SHP77 (cell line): ENCODE measurements at regions not wholly inside any gene's neighbourhood (a gene's known extent, or its start where the extent isn't known, plus 50 kb on each side); places are given as distances from the start of the nearest gene placed in this dataset.
"Not testable (repeated sequence)": the region's sequence is repeated elsewhere in the genome, so short reads cannot be mapped to it uniquely, and the experiment has no call there.

Experiments used
- DNase-seq, 2 experiments: peaks; one replicate each; lab custom pipeline; 2025; lab: John Stamatoyannopoulos, UW

DNA sequence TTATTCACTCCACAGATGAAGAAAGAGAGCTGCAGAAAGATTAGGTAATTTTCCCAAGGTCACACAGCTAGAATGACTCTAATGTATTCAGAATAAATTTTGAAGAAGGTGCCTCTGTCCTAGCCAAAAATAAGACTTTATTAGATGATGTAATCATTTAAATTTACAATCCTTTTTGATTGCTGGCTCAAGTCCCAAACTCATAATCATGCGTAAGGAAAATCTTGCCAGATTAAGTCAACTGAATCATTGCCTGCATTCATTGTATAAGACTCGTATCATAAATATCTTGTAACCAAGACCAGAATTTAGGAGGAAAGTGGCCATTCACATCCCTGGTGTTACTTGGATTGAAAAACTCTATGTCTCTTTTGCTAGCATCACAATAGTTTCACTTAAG lies 53.1 kb upstream of the STK39 start:
- no peak for DNase-seq

DNA sequence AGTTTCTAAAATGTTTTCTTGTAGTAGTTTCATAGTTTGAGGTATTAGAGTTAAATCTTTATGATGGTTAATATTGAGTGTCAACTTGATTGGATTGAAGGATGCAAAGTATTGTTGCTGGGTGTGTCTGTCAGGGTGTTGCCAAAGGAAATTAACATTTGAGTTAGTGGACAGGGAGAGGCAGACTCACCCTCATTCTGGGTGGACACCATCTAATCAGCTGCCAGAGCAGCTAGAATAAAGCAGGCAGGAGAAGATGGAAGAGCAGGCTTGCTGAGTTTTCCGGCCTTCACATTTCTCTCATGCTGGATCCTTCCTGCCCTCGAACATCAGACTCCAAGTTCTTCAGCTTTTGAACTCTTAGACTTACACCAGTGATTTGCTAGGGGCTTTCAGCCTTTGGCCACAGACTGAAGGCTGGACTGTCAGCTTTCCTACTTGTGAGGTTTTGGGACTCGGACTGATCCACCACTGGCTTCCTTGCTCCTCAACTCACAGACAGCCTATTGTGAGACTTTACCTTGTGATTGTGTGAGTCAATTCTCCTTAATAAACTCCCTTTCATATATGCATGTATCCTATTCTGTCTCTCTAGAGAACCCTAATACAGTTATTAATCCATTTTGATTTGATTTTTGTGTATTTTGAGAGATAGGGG lies 56.8 kb upstream of the STK39 start:
- no peak for DNase-seq

DNA sequence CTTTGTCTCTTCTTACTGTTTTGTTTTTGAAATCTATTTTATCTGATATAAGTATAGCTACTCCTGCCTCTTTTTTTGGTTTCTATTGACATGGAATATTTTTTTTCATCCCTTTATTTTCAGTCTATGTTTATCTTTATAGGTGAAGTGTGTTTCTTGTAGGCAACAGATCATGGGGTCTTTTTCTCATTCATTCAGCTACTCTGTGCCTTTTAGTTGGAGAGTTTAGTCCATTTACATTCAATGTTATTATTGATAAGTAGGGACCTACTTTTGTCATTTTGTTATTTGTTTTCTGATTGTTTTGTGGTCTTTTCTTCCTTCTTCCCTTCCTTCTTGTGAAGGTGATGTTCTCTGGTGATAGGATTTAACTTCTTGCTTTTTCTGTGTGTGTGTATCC lies 60.0 kb upstream of the STK39 start:
- no peak for DNase-seq

DNA sequence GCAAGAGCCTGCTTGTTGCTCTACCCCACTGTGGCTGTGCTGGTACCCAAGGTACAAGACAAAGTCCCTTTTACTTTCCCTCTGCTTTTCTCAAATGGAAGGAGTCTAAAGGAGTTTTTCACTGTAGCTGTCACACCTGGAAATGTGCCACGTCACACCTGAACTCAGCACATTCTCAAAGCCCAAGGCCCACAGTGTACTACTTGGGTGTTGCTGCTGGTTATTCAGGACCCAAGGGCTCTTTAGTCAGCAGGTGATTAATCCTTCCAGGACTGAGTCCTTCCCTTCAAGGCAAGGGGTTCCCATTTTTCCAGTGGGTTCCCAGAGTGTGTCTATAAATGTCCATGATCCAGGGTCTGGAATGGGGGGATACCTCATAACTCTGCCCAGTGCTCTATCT lies 63.2 kb upstream of the STK39 start:
- no peak for DNase-seq

DNA sequence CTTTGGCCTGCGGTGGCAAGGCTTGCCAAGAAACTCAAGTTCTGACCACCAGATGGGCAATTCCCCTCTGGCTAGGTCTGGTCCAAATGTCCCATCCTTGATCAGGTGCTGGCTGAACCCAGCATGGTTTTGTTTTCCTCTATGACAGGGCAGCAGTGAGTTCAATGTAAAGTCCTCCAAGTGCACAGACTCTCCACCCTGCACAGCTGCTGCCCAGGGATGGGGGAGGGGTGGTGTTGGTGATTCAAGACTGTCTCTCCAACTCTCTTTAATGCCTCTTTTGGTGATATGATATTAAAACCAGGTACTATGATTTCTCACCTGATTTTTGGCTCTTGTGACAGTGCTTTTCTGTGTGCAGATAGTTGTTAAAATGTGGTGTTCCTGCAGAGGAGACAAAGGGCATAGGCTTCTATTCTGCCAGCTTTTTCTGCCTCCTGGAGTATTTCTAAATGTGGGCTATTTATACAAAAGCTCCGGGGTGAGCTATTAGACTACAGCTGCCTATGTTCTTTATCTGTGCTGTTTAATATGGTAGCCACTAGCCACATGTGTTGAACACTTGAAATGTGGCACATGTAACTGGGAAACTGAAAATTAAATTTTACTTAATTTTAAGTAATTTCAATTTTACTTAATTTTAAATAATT lies 64.0 kb upstream of the STK39 start:
- peak; percentile 21 to 53 for DNase-seq

DNA sequence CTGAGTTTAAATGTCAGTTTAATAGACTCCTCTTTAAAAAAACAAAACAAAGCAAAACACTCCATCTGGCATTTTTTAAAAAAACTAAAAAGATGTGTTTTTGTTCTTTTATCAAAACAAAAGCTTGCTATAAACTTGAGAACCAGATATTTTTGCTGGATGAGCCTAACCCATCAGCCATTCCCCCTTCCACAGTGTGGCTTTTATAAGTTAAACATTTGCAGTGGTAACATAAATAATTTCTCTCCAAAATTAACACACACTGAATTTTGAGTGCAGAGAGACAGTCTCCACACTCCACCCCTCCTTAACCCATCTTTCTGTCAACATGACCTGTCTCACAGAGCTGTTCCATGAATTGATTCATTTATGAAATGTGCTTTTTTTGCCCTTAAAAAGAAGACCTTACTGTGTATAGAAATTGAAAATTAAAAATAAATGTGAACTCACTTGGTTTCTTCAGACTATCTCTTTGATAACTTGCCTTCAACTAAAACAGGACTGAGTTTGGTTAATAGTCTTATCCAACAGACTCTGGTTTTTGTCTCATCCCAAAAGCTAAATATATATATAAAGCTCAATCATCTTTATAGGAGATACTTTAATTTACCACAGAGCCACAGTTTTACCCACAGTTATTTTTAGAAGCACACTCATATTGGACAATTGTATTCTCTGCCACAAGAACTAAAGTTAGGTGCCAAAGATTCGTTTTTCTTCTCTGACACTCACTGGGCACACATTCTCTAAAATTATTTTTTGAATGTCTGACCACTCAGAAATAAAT lies 64.8 kb upstream of the STK39 start:
- no peak for DNase-seq

DNA sequence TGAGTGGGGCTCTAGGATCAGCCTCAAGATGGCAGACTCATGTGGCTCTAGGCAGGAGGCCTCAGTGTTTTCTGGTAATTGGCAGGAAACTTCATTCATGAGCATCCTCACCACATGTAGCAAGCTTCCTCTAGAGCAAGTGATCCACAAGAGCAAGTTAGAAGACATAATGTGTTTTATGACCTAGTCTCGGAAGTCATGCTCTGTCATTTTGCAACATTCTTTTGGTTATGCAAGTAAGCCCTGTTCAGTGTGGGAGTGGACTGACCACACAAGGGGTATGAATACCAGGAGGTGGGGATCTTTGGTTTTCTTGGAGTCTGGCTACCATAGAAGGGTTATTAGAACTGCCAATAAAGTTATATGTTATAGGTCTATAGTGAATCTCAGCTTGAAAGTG lies 66.8 kb upstream of the STK39 start:
- DNase-seq: no peak

DNA sequence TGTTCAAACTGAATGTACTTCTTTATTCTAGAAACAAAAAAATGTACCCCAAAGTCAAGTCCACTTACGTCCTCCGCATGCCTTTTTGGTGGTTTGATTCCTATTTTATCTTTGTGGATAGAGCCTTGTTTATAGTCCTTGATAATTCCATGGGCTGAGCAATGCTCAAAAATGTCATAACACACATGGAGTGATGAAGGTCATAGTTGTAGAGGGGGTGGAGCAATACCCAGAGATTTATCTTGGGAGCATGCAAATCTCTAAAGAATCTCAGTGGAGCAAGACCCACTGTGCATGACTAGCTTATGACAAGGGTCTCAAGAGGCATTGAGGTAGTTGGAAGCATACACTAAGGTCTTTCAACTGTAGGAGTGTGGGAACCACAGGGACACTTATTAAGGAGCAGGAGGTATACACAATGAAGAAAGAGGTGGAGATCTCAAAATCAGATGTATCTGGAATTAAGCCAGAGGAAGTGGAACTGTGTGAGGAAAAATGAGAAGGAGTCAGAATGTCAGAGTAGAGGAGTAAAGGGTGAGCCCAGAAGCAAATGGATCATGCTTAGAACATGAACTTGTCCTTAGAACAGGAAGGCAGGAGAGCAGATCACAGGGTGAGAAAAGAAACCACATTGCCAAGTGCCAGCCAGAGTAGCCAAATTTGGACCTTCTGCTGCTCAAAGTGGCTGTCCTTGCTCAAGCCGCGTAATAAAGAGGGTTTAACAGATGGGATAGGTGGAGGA lies 68.1 kb upstream of the STK39 start:
- no peak for DNase-seq

DNA sequence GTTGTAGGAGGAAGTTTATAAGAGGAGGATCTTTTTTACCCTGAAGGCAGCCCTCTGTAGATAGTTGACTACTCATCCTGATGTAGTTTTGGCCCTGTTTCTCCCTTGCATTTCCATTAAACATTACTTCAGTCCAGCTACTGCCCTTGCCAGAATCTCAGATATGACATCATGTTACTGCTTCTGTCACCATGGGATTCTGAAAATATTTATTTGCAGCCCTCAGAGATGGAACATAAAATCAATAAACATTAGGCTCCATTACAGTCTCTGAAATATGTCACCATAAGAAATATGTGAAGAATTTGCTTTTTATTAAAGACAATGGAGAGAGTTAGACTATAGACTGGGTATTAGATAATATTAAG lies 68.7 kb upstream of the STK39 start:
- DNase-seq: no peak

DNA sequence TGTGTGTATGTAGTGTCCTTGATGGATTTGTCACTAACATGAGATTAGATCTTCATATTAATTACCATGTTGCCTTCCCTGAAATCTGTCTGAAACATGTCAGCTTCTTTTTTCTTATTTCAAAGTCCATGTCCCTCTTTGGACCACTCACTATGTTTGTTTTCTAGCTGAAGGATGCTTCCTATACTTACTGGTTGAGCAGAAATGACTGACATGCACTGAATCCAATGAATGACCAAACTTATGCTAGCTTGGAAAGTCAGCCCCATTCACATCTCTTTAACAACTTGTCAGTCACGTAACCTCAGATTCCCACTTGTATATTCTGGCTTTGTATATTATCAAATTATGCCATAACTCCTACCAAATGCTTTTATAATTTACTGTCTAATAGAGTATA lies 69.9 kb upstream of the STK39 start:
- DNase-seq: no peak

DNA sequence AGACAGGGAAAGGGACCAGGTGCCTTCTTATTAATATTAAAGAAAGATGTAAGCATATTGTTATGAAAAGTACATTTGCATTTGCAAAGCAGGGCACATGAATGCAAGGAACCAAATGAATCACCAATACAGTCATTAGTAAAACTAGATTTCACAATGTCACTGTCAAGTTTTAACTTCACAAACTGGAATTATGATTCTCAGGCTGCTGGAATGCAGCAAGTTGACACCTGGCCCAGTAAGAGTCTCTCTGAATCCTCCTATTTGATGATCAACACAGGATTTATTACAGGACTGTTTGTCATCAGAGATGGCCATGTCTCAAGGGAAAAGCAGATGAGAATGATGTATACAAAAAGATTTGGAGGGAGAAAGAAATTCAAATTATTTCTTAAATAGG lies 72.9 kb upstream of the STK39 start:
- DNase-seq: no peak

DNA sequence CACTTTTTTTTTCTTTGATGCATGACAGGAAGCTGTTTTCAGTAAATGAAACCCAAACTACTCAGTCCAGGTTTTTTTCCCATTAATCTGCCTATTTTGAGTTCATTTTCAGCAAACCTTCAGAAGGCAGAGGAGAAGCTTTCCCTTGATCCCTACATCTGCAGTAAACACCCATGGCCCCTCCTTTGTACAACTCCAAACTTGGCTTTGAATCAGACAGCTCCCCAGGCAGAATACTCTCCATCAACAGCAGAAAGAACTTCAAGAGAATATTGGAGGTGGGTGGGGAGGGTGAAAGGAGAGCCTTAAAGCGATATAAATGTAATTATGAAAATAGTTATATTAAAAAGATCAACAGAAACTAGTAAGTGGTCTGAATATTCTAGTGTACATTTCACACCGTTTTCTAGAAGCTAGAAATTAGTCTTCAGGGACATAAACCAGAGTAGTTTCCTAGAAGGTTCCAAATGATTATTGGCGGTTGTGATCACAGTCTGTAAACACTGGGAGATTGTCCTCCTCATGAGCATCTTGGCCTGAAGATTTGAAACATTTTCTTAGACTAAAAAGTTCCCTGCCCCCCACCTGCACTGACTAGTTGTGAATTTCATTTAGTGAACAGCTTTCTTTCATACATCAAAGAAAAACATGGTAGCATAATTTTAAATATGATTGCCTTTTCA lies 75.1 kb upstream of the STK39 start:
- no peak for DNase-seq

DNA sequence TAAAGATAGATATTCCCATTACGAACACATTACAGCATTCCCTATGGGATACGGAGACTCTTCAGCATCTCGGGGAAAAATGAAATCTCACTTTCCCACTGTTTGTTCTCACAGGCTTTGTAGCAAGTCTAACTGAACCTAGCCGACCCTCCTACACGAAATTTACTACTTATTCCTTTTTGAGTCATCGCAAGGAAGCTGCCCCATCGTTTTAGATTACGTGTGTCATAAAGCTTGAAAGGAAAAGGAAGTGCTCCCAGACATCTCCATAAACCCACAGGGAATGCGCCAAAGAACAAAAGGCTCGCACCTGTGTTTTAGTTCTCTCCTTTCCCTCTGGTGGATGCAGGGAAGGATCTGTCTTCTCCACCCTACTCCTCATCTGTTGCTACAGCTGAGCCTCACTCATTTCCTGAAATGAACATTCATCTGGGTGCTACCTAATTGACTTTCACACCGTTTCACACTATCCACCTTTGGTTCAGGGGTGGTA lies 76.2 kb upstream of the STK39 start:
- DNase-seq: no peak

DNA sequence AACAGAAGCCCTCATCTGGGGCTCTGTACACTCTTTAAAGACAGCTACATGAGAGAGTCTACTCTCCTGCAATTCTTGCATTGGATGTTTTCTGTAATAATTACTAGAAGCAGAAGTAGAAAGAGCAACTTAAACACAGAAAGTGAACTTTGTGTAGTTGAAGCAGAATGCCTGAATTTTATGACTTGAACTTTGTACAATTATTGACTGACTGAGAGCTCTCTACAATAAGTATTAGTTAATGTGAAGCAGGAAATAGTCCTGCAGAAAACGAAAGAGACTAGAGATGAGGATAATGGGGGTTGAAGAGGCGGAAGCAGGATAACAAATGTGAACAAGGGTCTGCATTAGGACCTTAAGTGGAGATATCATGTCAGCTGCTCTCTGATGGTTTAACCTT lies 79.2 kb upstream of the STK39 start:
- DNase-seq: no peak

DNA sequence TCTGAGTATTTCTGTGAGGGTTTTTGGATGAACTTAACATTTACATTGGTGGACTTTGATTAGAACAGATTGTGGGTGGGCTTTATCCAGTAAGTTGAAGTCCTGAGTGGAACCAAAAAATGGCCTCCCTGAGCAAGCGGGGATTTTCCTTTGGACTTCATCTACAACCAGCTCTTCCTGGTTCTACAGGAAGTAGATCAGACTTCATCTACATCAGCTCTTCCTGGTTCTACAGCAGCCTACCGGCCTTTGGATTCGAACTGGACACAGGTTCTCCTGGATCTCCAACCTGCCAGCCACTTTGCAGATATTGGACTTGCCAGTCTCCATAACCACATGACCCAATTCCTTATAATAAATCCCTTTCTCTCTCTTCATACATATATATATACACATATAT lies 79.9 kb upstream of the STK39 start:
- DNase-seq: no peak

DNA sequence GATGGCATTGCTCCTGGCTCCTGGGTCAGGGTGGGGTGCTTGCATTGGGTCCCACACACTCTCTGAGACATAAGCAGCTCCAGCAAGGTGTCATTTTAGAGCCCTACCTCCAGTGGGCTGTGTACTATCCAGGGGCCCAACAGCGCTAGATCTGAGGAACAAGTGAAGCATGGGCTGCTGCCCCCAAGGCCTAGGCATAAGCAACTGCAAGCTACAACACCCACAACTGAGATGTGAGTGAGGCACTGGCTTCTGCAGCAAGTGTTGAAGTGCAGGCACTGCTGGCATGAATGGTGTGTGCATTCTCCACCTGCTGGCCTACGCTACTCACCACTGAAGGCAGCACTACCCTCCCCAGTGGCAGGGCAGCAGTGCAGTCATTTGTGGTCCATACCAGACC lies 81.0 kb upstream of the STK39 start:
- DNase-seq: no peak

DNA sequence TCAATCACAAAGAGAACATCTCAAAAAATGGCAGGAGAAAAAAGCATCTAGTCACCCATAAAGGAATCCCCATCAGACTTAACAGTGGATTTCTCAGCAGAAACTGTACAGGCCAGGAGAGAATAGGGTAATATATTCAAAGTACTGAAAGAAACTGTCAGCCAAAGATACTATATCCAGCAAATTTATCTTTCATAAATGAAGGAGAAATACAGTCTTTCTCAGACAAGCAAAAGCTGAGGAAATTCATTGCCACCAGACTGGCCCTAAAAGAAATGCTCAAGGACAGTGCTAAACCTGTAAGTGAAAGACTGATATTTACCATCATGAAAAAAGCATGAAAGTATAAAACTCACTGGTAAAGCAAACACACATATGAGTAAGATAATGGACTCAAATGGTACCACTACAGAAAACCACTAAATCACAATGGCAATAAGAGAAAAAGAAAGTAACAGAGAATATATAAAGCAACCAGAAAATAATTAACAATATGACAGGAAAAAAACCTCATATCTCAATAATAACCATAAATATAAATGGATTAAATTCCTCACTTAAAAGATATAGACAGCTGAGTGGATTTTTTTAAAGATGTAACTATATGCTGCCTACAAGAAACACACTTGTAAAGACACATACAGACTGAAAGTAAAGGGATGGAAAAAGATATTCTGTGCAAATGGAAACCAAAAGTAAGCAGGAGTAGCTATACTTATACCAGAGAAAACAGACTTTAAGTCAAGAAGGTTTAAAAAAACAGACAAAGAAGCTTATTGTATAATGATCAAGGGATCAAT lies 83.4 kb upstream of the STK39 start:
- DNase-seq: no peak

DNA sequence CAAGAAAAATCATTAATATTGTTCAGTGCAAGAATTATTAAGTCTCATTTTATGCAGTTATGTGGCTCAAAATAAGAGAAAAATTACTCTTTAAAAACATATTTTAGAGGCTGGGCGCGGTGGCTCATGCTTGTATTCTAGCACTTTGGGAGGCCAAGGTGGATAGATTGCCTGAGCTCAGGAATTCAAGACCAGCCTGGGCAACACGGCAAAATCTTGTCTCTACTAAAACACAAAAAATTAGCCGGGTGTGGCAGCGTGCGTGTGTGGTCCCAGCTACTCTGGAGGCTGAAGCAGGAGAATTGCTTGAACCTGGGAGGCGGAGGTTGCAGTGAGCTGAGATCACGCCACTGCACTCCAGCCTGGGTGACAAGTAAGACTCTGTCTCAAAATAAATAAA lies 87.9 kb upstream of the STK39 start:
- not testable (repeated sequence) for DNase-seq

DNA sequence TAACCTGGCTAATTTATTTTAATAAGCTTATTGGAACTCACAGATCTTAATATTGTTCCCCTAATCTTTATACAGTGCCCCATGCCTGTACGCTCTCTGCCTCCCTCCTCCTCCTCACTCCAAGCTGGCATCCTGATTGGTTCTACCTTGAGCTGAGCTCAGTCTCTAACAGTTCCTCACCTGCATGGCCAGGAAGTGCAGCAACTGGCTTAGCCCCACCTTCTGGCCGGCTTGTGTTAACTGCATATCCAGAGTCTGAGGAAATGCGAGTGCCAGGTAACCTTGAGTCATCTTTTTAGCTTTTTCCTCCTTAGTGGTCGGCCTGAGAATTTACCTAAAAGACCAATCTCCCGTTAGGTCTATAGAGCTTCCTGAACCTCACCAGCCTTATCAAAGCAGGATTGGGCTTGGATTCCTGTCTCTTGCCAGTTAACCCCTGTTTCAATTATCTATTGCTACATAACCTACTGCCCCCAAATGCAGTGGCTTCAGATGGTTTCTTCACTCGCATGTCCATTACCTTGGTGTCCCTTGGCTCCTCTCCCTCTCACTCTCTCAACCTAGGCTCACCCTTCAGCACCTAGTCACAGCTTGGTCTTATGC lies 89.5 kb upstream of the STK39 start:
- peak; percentile 25 to 72 for DNase-seq

DNA sequence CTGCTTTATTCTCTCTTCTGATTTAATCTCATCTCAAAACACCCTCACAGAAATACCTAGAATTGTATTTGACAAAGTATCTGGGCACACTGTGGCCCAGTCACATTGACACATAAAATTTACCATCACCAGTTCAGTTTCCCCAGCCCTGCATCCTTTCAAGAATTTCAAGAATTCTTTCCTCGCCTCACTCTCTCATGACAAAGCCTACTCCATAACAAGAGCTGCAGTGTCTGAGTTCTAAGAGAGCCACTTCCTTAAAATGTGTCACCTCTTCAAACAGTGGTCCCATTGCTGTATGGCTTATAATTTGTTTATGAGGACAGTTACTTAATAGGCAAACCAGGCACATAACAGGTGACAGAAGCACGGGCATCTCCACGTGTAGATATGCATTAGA lies 90.9 kb upstream of the STK39 start:
- DNase-seq: no peak
